ENCODE measurements at regions not wholly inside any gene's neighbourhood (a gene's known extent, or its start where the extent isn't known, plus 50 kb on each side); places are given as distances from the start of the nearest gene placed in this dataset.

GRCh38 chr1:221998781-221999180, 256.9 kb upstream of the DUSP10 start:
- no peak for TF ChIP-seq CTCF (IDR thresholded peaks at IDR 0.05)
- TF ChIP-seq POLR2A (IDR thresholded peaks at IDR 0.05) = no peak
